ENCODE measurements at regions not wholly inside any gene's neighbourhood (a gene's known extent, or its start where the extent isn't known, plus 50 kb on each side); places are given as distances from the start of the nearest gene placed in this dataset.

GRCh38 chr11:42647993-42648392 lies 663.8 kb upstream of the API5 start:
- H3K4me2 ChIP-seq (replicated peaks; ENCODE audit: extremely low read depth, low read length, poor library complexity, severe bottlenecking): no peak overlapping the region
- Mint-ChIP-seq H3K27ac (no peak overlapping the region), H3K9me3 (peaks cover 0 to 6% (median 1%) of the 10 kb centered on the region in 7 donors), H3K27me3 (ENCODE audit: low read depth in 3 of 3) (no peaks in the 10 kb centered on the region), H3K4me3 (no peak overlapping the region), H3K4me1 (no peaks in the 10 kb centered on the region), H3K36me3 (no peaks in the 10 kb centered on the region)
- no peak for DNase-seq
- no peaks in the 10 kb centered on the region for H3K27me3 ChIP-seq (ENCODE audit: control insufficient read depth in 2 of 2, insufficient read depth in 2 of 2, low read length in 2 of 2)
- no peaks in the 10 kb centered on the region for H3K36me3 ChIP-seq (replicated peaks in 1 of 2; ENCODE audit: control insufficient read depth in 1 of 2, insufficient read depth in 2 of 2, low read length in 2 of 2)
- no peaks in the 10 kb centered on the region for H4K20me1 ChIP-seq (ENCODE audit: insufficient read depth, low read length)
- H3K4me3 ChIP-seq (replicated peaks in 1 of 3; ENCODE audit: low read depth in 2 of 3, low read length in 3 of 3): no peak overlapping the region
- WGBS (ENCODE audit: insufficient coverage): 67% methylated on average over 1 of the region's 3 CpGs
- no peak overlapping the region for H2AFZ ChIP-seq (ENCODE audit: insufficient read depth, low read depth, low read length, poor library complexity, severe bottlenecking)
- TF ChIP-seq CTCF (IDR thresholded peaks at IDR 0.05): no peak
- no peaks in the 10 kb centered on the region for H3K9me3 ChIP-seq (replicated peaks in 1 of 2; ENCODE audit: control insufficient read depth in 1 of 2, insufficient read depth in 1 of 2, low read length in 2 of 2)
- no peaks in the 10 kb centered on the region for H3K4me1 ChIP-seq (ENCODE audit: control insufficient read depth in 1 of 2, insufficient read depth in 2 of 2, low read length in 2 of 2)
- H3K79me2 ChIP-seq (ENCODE audit: insufficient read depth, low read length): no peaks in the 10 kb centered on the region
- H3K9ac ChIP-seq (ENCODE audit: insufficient read depth, low read length, poor library complexity, severe bottlenecking): no peak overlapping the region
- intact Hi-C loops (cut with micrococcal nuclease): no loop called here
- H3K27ac ChIP-seq (ENCODE audit: low read depth in 1 of 2, low read length in 2 of 2): no peak overlapping the region

- Histone ChIP-seq H3K79me2 (ENCODE audit: insufficient read depth, low read length) (no peaks in the 10 kb centered on the region), H3K27me3 (ENCODE audit: control insufficient read depth in 2 of 2, insufficient read depth in 2 of 2, low read length in 2 of 2) (no peaks in the 10 kb centered on the region), H3K4me2 (replicated peaks; ENCODE audit: extremely low read depth, low read length, poor library complexity, severe bottlenecking) (no peak overlapping the region), H4K20me1 (ENCODE audit: insufficient read depth, low read length) (no peaks in the 10 kb centered on the region), H3K27ac (ENCODE audit: low read depth in 1 of 2, low read length in 2 of 2) (no peak overlapping the region), H2AFZ (ENCODE audit: insufficient read depth, low read depth, low read length, poor library complexity, severe bottlenecking) (no peak overlapping the region), H3K9me3 (replicated peaks in 1 of 2; ENCODE audit: control insufficient read depth in 1 of 2, insufficient read depth in 1 of 2, low read length in 2 of 2) (no peaks in the 10 kb centered on the region), H3K36me3 (replicated peaks in 1 of 2; ENCODE audit: control insufficient read depth in 1 of 2, insufficient read depth in 2 of 2, low read length in 2 of 2) (no peaks in the 10 kb centered on the region), H3K9ac (ENCODE audit: insufficient read depth, low read length, poor library complexity, severe bottlenecking) (no peak overlapping the region), H3K4me1 (ENCODE audit: control insufficient read depth in 1 of 2, insufficient read depth in 2 of 2, low read length in 2 of 2) (no peaks in the 10 kb centered on the region), H3K4me3 (replicated peaks in 1 of 3; ENCODE audit: low read depth in 2 of 3, low read length in 3 of 3) (no peak overlapping the region)
- Mint-ChIP-seq H3K27me3 (ENCODE audit: low read depth in 3 of 3) (no peaks in the 10 kb centered on the region), H3K9me3 (peaks cover 0 to 6% (median 2%) of the 10 kb centered on the region in 7 donors), H3K27ac (no peak overlapping the region), H3K4me1 (no peaks in the 10 kb centered on the region), H3K36me3 (no peaks in the 10 kb centered on the region), H3K4me3 (no peak overlapping the region)
- intact Hi-C loops (cut with micrococcal nuclease): no loop called here
- no peak for TF ChIP-seq CTCF (IDR thresholded peaks at IDR 0.05)
- DNase-seq: no peak
Measured at GRCh38 chr11:42651621-42652020, 660.2 kb upstream of the API5 start.
